B cell (primary cell): ENCODE measurements at regions not wholly inside any gene's neighbourhood (a gene's known extent, or its start where the extent isn't known, plus 50 kb on each side); places are given as distances from the start of the nearest gene placed in this dataset.
A peak's percentile ranks its signal among the peaks of the same experiment; 100 is the strongest.

Source experiments
- ATAC-seq: fragments of 200-7000 bp; cut with Tn5 transposase; one replicate; pipeline ENCODE4 v1.10.0; 2021; ENCODE audit warnings: low read depth, mild to moderate bottlenecking, moderate number of reproducible peaks, moderate library complexity
- CTCF ChIA-PET: fragments of 350-600 bp; sonication (Branson Sonifier 250); formaldehyde crosslinking; loops from one replicate; lab custom pipeline; 2021; ENCODE audit warnings: antibody characterized with exemption, inconsistent platforms; lab: Charles Lee
- POLR2A ChIA-PET: fragments of 350-600 bp; sonication (Branson Sonifier 250); formaldehyde crosslinking; loops from one replicate; lab custom pipeline; 2021; ENCODE audit warnings: antibody characterized with exemption; lab: Charles Lee
- DNase-seq: peaks from one replicate; pipeline ENCODE4 v3.0.0; 2013
- H2AFZ ChIP-seq: 2 replicates; pipeline ENCODE4 v1.6.1; 2012; ENCODE audit warnings: mild to moderate bottlenecking, low read depth, low read length; ENCODE audit not compliant: insufficient read depth, poor library complexity, severe bottlenecking
- H3K27ac ChIP-seq, 2 donors: 1 replicate in 1 of 2; 2 replicates in 1 of 2; pipeline ENCODE4 v1.5.1; 2012 to 2013; ENCODE audit warnings: low read length in 2 of 2, mild to moderate bottlenecking in 2 of 2, moderate library complexity in 1 of 2
- H3K27me3 ChIP-seq, 4 experiments: fragments of 200-600 bp in 1 of 4; sonication (generic) in 1 of 4; replicated peaks in 1 of 4; 1 replicate in 2 of 4; 2 replicates in 2 of 4; pipeline versions ENCODE4 v1.6.1 to v1.7.0; 2013 to 2016; ENCODE audit warnings: low read length in 3 of 4, mild to moderate bottlenecking in 2 of 4, mixed read lengths in 1 of 4, moderate library complexity in 1 of 4; ENCODE audit not compliant: insufficient read depth in 4 of 4, control insufficient read depth in 3 of 4; ENCODE audit errors: control extremely low read depth in 1 of 4
- H3K36me3 ChIP-seq, 2 experiments: replicated peaks in 1 of 2; 1 replicate in 1 of 2; 2 replicates in 1 of 2; pipeline versions ENCODE4 v1.6.1 to v1.7.1; 2013; ENCODE audit warnings: low read length in 1 of 2; ENCODE audit not compliant: insufficient read depth in 2 of 2, control insufficient read depth in 1 of 2; ENCODE audit errors: control extremely low read depth in 1 of 2, extremely low read depth in 1 of 2
- H3K4me1 ChIP-seq, 2 donors: fragments of 200-600 bp in 1 of 2; sonication (generic) in 1 of 2; 1 replicate in 1 of 2; 2 replicates in 1 of 2; pipeline versions ENCODE4 v1.5.1 to v1.6.1; 2013 to 2017; ENCODE audit warnings: low read length in 2 of 2; ENCODE audit not compliant: control insufficient read depth in 2 of 2, insufficient read depth in 2 of 2
- H3K4me2 ChIP-seq: replicated peaks from 2 replicates; pipeline ENCODE3; 2012; ENCODE audit warnings: mild to moderate bottlenecking, low read depth, low read length; ENCODE audit not compliant: poor library complexity, severe bottlenecking
- H3K4me3 ChIP-seq, 5 experiments: fragments of 200-600 bp in 1 of 5; sonication (generic) in 1 of 5; 1 replicate in 3 of 5; 2 replicates in 2 of 5; pipeline versions ENCODE4 v1.5.1 to v1.7.0; 2011 to 2016; ENCODE audit warnings: low read length in 4 of 5, mild to moderate bottlenecking in 4 of 5, low read depth in 2 of 5, control low read depth in 1 of 5, moderate library complexity in 1 of 5; ENCODE audit not compliant: insufficient read depth in 1 of 5; ENCODE audit errors: control extremely low read depth in 1 of 5, extremely low read depth in 1 of 5
- H3K79me2 ChIP-seq: fragments of 200-600 bp; sonication (generic); one replicate; pipeline ENCODE4 v1.6.0; 2016; ENCODE audit warnings: low read length; ENCODE audit not compliant: control insufficient read depth, insufficient read depth
- H3K9ac ChIP-seq: fragments of 200-600 bp; sonication (generic); 2 replicates; pipeline ENCODE4 v1.6.1; 2017; ENCODE audit warnings: mild to moderate bottlenecking, low read length, moderate library complexity
- H3K9me3 ChIP-seq, 3 donors: one replicate each; pipeline versions ENCODE4 v1.6.1 to v1.7.1; 2013; ENCODE audit warnings: low read length in 2 of 3; ENCODE audit not compliant: control insufficient read depth in 2 of 3, insufficient read depth in 1 of 3; ENCODE audit errors: control extremely low read depth in 1 of 3
- H4K20me1 ChIP-seq: 2 replicates; pipeline ENCODE4 v1.6.0; 2012; ENCODE audit warnings: mild to moderate bottlenecking, low read length; ENCODE audit not compliant: insufficient read depth, control insufficient read depth, poor library complexity, severe bottlenecking
- H3K27ac Mint-ChIP-seq: one replicate; pipeline ENCODE4 v1.8.0; 2021; ENCODE audit warnings: mixed read lengths
- H3K27me3 Mint-ChIP-seq: one replicate; pipeline ENCODE4 v1.8.0; 2021; ENCODE audit warnings: mixed read lengths
- H3K4me1 Mint-ChIP-seq: one replicate; pipeline ENCODE4 v1.8.0; 2021; ENCODE audit warnings: mixed read lengths
- H3K4me3 Mint-ChIP-seq: one replicate; pipeline ENCODE4 v1.8.0; 2021; ENCODE audit warnings: mixed read lengths
- H3K9me3 Mint-ChIP-seq: one replicate; pipeline ENCODE4 v1.8.0; 2022; ENCODE audit warnings: mixed read lengths; ENCODE audit not compliant: insufficient read depth
- EZH2 ChIP-seq: IDR thresholded peaks from 2 replicates; pipeline ENCODE4 v1.6.1; 2012; ENCODE audit warnings: borderline replicate concordance, low read depth, mild to moderate bottlenecking, moderate library complexity, low read length; ENCODE audit not compliant: insufficient read depth, poor library complexity, severe bottlenecking
- WGBS: methylation state at CpG from one replicate; pipeline ENCODE4 v1.1.5; 2013; ENCODE audit warnings: missing lambda C conversion rate; ENCODE audit not compliant: insufficient coverage; 5-methylcytosine and 5-hydroxymethylcytosine counted together
- intact Hi-C: fragments of 100-400 bp; cut with micrococcal nuclease; formaldehyde crosslinking; loops from one replicate; pipeline ENCODE4 v1.10.0; 2022
- TF ChIP-seq, protein P1 (sequence below): fragments of 200-600 bp; IDR thresholded peaks from one replicate; pipeline ENCODE4 v1.8.0; 2022; ENCODE audit warnings: antibody characterized with exemption, mild to moderate bottlenecking

DNA sequence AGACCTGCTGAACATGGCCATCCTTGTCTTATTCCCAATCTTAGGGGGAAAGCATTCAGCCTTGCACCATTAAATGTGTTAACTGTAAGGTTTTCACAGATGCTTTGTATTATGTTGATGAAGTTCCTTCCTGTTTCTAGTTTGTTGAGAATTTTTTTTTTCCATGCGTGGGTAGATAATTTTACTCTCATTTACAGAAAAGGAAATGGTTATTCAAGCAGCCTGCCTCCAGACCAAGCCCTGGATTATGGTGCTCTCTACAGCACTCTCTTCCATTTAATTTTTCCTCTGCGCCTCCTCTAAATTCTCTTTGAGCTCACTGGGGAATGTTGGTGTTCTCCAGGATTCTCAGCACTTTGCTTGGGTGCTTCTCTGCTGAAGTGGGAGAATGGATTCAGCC, 179.3 kb upstream of the PZP start:
- Mint-ChIP-seq H3K4me1 (peaks cover 23% of the 10 kb centered on the region), H3K27me3 (no peaks in the 10 kb centered on the region), H3K9me3 (no peaks in the 10 kb centered on the region), H3K4me3 (no peak overlapping the region), H3K27ac (no peak overlapping the region)
- H2AFZ ChIP-seq = no peak overlapping the region
- H3K27me3 ChIP-seq = no peaks in the 10 kb centered on the region
- no peak overlapping the region for H3K4me3 ChIP-seq
- H3K36me3 ChIP-seq = no peaks in the 10 kb centered on the region
- H3K4me1 ChIP-seq = peaks cover 17 to 21% of the 10 kb centered on the region in 2 donors
- no peaks in the 10 kb centered on the region for H4K20me1 ChIP-seq
- intact Hi-C loops = no loop called here
- TF ChIP-seq, protein P1, sequence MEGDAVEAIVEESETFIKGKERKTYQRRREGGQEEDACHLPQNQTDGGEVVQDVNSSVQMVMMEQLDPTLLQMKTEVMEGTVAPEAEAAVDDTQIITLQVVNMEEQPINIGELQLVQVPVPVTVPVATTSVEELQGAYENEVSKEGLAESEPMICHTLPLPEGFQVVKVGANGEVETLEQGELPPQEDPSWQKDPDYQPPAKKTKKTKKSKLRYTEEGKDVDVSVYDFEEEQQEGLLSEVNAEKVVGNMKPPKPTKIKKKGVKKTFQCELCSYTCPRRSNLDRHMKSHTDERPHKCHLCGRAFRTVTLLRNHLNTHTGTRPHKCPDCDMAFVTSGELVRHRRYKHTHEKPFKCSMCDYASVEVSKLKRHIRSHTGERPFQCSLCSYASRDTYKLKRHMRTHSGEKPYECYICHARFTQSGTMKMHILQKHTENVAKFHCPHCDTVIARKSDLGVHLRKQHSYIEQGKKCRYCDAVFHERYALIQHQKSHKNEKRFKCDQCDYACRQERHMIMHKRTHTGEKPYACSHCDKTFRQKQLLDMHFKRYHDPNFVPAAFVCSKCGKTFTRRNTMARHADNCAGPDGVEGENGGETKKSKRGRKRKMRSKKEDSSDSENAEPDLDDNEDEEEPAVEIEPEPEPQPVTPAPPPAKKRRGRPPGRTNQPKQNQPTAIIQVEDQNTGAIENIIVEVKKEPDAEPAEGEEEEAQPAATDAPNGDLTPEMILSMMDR = no peak
- TF ChIP-seq EZH2 = no peak
- H3K27ac ChIP-seq = no peak overlapping the region
- ChIA-PET CTCF (no interaction called here), POLR2A (no interaction called here)
- no peaks in the 10 kb centered on the region for H3K9me3 ChIP-seq
- ATAC-seq = no peak
- H3K79me2 ChIP-seq = no peaks in the 10 kb centered on the region
- WGBS = no CpG with 5 or more reads among the region's 2 CpGs
- no peak for DNase-seq
- H3K4me2 ChIP-seq = peak overlapping the region; percentile 16
- H3K9ac ChIP-seq = no peak overlapping the region

DNA sequence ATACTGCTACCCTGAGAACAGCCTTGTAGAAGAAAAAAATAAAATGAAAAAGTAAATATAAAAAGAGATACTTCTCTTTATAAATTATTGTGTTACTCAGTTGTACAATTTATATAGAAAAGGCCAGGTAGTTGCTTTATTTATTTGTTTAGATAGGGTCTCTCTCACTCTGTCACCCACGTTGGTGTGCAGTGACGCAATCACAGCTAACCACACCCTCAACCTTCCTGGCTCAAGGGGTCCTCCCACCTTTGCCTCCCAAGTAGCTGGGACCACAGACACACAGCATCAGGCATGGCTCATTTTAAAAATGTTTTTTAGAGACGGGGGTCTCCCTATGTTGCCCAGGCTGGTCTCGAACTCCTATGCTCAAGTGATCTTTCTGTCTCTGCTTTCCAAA, 175.4 kb upstream of the PZP start:
- Mint-ChIP-seq H3K9me3 (no peaks in the 10 kb centered on the region), H3K4me3 (no peak overlapping the region), H3K27ac (no peak overlapping the region), H3K27me3 (no peaks in the 10 kb centered on the region), H3K4me1 (peaks cover 17% of the 10 kb centered on the region)
- ChIA-PET POLR2A (no interaction called here), CTCF (no interaction called here)
- TF ChIP-seq, protein P1 = no peak
- no peak for TF ChIP-seq EZH2
- Histone ChIP-seq H2AFZ (no peak overlapping the region), H3K4me3 (no peak overlapping the region), H3K4me1 (peaks cover 14 to 15% of the 10 kb centered on the region in 2 donors), H3K27ac (no peak overlapping the region), H3K27me3 (no peaks in the 10 kb centered on the region), H3K36me3 (no peaks in the 10 kb centered on the region), H3K9me3 (no peaks in the 10 kb centered on the region), H4K20me1 (no peaks in the 10 kb centered on the region), H3K4me2 (no peak overlapping the region), H3K79me2 (no peaks in the 10 kb centered on the region), H3K9ac (no peak overlapping the region)
- whole genome bisulfite sequencing = 60% methylated on average over 2 of the region's 4 CpGs
- no peak for DNase-seq
- no peak for ATAC-seq
- intact Hi-C loops = no loop called here
